ENCODE measurements at regions not wholly inside any gene's neighbourhood (a gene's known extent, or its start where the extent isn't known, plus 50 kb on each side); places are given as distances from the start of the nearest gene placed in this dataset.

- BruUV-seq (replicated peaks), result no TSS peak
- in situ Hi-C loops (cut with HindIII; ENCODE audit: low pct_unique_long_range_greater_than_20kb, low sequenced_read_pairs) (no loop called here), intact Hi-C loops (cut with micrococcal nuclease; ENCODE audit: unreplicated experiment) (no loop called here)
- DNase-seq (ENCODE audit: low read depth, low spot score) (no peak), ATAC-seq (no peak)
- POLR2A ChIA-PET, result no interaction called here
- Histone ChIP-seq H3K36me3 (ENCODE audit: control insufficient read depth, insufficient read depth, low read length) (no peaks in the 10 kb centered on the region), H3K9me3 (ENCODE audit: control insufficient read depth, insufficient read depth, low read depth, low read length) (no peaks in the 10 kb centered on the region), H3K27me3 (ENCODE audit: control insufficient read depth, insufficient read depth, low read length) (no peaks in the 10 kb centered on the region), H3K4me1 (ENCODE audit: control insufficient read depth, insufficient read depth, low read length) (no peaks in the 10 kb centered on the region), H3K27ac (ENCODE audit: low read length) (no peak overlapping the region), H3K4me3 (ENCODE audit: low read depth in 2 of 2, low read length in 2 of 2) (no peak overlapping the region)
- TF ChIP-seq CTCF (IDR thresholded peaks at IDR 0.05), result no peak
- no peak for TF ChIP-seq POLR2AphosphoS5 (IDR thresholded peaks at IDR 0.05; ENCODE audit: low read depth, low read length)
- TF ChIP-seq SIN3A (IDR thresholded peaks at IDR 0.05; ENCODE audit: borderline replicate concordance, insufficient read depth, low read depth, low read length), result no peak
- no peak for TF ChIP-seq TCF7L2 (IDR thresholded peaks at IDR 0.05; ENCODE audit: low read depth, low read length)
- TF ChIP-seq, protein P1, sequence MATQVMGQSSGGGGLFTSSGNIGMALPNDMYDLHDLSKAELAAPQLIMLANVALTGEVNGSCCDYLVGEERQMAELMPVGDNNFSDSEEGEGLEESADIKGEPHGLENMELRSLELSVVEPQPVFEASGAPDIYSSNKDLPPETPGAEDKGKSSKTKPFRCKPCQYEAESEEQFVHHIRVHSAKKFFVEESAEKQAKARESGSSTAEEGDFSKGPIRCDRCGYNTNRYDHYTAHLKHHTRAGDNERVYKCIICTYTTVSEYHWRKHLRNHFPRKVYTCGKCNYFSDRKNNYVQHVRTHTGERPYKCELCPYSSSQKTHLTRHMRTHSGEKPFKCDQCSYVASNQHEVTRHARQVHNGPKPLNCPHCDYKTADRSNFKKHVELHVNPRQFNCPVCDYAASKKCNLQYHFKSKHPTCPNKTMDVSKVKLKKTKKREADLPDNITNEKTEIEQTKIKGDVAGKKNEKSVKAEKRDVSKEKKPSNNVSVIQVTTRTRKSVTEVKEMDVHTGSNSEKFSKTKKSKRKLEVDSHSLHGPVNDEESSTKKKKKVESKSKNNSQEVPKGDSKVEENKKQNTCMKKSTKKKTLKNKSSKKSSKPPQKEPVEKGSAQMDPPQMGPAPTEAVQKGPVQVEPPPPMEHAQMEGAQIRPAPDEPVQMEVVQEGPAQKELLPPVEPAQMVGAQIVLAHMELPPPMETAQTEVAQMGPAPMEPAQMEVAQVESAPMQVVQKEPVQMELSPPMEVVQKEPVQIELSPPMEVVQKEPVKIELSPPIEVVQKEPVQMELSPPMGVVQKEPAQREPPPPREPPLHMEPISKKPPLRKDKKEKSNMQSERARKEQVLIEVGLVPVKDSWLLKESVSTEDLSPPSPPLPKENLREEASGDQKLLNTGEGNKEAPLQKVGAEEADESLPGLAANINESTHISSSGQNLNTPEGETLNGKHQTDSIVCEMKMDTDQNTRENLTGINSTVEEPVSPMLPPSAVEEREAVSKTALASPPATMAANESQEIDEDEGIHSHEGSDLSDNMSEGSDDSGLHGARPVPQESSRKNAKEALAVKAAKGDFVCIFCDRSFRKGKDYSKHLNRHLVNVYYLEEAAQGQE (IDR thresholded peaks at IDR 0.05; ENCODE audit: insufficient read depth in 1 of 2, low read depth in 2 of 2, low read length in 1 of 2), result no peak
- CTCF ChIA-PET, result no interaction called here
Measured at GRCh38 chr3:72055436-72055835, 270.5 kb upstream of the PROK2 start.

- Histone ChIP-seq H3K4me3 (ENCODE audit: low read depth in 2 of 2, low read length in 2 of 2) (no peak overlapping the region), H3K27ac (ENCODE audit: low read length) (no peak overlapping the region), H3K9me3 (ENCODE audit: control insufficient read depth, insufficient read depth, low read depth, low read length) (no peaks in the 10 kb centered on the region), H3K27me3 (ENCODE audit: control insufficient read depth, insufficient read depth, low read length) (no peaks in the 10 kb centered on the region), H3K4me1 (ENCODE audit: control insufficient read depth, insufficient read depth, low read length) (no peaks in the 10 kb centered on the region), H3K36me3 (ENCODE audit: control insufficient read depth, insufficient read depth, low read length) (no peaks in the 10 kb centered on the region)
- CTCF ChIA-PET, result no interaction called here
- intact Hi-C loops (cut with micrococcal nuclease; ENCODE audit: unreplicated experiment), result no loop called here
- in situ Hi-C loops (cut with HindIII; ENCODE audit: low pct_unique_long_range_greater_than_20kb, low sequenced_read_pairs), result no loop called here
- ATAC-seq (no peak), DNase-seq (ENCODE audit: low read depth, low spot score) (no peak)
- BruUV-seq (replicated peaks), result no TSS peak
- POLR2A ChIA-PET, result no interaction called here
- TF ChIP-seq CTCF (IDR thresholded peaks at IDR 0.05) (no peak), POLR2AphosphoS5 (IDR thresholded peaks at IDR 0.05; ENCODE audit: low read depth, low read length) (no peak), TCF7L2 (IDR thresholded peaks at IDR 0.05; ENCODE audit: low read depth, low read length) (no peak), SIN3A (IDR thresholded peaks at IDR 0.05; ENCODE audit: borderline replicate concordance, insufficient read depth, low read depth, low read length) (no peak)
- TF ChIP-seq, protein P1 (IDR thresholded peaks at IDR 0.05; ENCODE audit: insufficient read depth in 1 of 2, low read depth in 2 of 2, low read length in 1 of 2), result no peak
Measured at GRCh38 chr3:72054976-72055375, 270.0 kb upstream of the PROK2 start.
